Activated CD8-positive, alpha-beta memory T cell treated with anti-CD3 and anti-CD28 coated beads for 4 hours (primary cell): ENCODE measurements at regions not wholly inside any gene's neighbourhood (a gene's known extent, or its start where the extent isn't known, plus 50 kb on each side); places are given as distances from the start of the nearest gene placed in this dataset.
"Not testable (repeated sequence)": the region's sequence is repeated elsewhere in the genome, so short reads cannot be mapped to it uniquely, and the experiment has no call there.

Experiments
- DNase-seq, 2 donors: peaks; one replicate each; pipeline ENCODE4 v3.0.0-alpha.2; 2020; ENCODE audit warnings: low read depth in 2 of 2

DNA sequence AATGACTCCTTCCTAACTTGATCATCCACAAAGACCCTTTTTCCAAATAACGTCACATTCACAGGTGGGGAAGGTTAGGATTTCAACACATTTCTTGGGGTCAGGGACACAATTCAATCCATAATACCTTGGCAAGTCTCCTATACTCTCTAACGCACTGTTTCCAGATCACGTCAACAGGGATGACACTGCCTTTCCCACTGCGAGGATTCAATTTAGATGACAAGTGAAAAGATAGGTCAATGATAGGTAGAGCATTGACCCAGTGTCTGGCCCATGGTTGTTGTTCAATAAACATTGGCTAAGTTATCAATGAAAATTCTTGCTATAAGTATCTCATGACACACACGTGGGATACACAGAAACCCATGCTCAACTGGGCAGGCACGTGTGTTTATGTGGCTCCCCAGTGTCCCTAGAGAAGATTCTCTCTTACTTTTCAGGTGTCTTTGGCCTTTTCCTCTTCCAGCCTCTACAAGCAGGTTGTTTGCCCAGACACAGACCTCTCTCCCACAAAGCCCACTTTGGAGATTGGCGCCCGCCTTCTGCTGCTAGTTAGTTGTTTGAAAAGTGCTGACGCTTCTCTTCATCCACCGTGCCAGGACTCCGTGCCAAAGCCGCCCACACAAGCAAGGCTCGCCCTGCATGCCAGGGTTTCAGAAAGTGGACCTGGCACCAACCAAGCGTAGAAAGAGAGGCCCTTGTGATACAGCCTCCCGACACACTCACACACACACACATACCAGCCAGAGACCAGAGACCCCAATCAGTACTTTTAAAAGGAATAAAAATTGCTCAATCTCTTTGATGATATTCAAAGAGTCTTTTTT lies 594.5 kb downstream of the BNC2 start:
- no peak for DNase-seq

DNA sequence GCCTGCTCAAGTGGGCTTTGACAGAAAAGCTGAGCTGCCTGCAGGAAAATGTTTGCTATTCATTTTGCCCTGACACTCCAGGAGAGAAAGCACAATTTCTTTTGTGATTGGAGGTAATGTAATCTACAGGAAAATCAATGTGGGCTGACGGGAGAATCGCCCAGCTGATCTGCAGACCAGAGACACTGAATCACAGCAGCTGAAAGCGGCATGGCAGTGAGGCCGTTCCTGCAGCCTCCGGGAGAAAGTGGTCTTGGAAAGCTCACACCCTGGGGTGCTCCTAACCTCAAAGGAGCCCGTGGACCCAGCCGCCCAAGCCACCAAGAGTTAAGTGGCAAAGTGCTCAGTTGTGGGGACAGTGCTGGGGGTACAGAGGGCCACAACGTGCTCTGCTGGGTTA lies 593.6 kb downstream of the BNC2 start:
- no peak for DNase-seq

DNA sequence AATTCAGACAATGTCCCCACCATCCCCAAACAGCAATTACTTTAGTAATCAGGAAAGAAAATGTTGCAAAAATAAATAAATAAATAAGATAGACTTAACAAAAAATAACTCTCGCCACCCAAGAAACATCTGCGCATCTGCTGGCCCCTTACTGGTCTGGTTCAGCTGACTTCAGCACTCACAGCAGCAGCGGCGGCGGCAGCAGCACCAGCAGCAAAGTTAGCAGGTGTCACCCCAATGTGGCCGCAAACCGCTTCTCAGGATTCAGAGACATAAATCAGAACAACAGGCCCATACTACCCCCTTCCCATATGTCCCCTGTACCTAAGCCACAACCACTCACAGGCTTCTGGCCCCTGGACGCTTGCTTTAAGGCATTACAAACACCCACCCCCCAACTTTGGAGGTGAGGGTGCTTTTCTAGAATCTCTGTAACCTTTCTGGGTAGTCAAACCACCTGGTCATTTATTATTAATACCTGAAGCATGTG lies 593.0 kb downstream of the BNC2 start:
- DNase-seq: no peak

- DNase-seq: no peak
Observed at GRCh38 chr9:16278326-16278999, 592.0 kb downstream of the BNC2 start.

- no peak for DNase-seq
Observed at GRCh38 chr9:16281707-16282106, 588.8 kb downstream of the BNC2 start.

DNA sequence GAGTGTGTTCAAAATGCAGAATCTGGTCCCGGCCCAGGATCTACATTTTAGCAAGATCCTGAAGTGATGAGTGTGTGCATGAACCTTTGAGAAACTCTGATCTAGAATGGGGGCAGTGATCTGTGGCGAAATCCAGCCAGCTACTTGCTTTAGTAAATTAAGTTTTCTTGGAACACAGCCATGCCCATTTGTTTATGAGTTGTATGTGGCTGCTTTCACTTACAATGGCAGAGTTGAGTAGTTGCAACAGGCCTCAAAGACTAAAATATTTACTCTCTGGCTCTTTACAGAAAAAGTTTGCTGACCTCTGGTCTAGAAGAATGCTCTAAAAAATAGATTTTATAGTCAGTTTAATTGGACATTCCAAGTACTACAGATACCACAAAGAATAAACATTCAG lies 588.3 kb downstream of the BNC2 start:
- no peak for DNase-seq

DNA sequence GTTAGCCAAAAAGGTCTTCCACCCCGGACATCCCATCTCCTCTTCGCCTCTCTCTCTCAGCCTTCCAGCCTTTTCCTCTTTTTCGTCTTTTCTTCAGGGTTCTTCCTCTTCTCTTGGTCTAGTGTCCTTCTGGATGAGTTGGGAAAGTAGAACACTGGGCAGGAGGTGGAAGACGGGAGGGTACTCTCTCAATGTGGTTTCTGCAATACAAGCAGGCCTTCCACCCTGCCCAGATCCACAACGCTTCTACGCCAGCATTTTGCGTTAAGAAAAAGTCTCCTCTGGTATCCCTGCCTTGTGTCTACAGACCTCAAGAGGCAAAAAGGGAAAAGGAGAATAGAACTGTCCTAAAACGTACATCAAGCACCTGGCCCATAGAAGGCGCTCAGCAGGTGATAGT lies 587.8 kb downstream of the BNC2 start:
- no peak for DNase-seq

DNA sequence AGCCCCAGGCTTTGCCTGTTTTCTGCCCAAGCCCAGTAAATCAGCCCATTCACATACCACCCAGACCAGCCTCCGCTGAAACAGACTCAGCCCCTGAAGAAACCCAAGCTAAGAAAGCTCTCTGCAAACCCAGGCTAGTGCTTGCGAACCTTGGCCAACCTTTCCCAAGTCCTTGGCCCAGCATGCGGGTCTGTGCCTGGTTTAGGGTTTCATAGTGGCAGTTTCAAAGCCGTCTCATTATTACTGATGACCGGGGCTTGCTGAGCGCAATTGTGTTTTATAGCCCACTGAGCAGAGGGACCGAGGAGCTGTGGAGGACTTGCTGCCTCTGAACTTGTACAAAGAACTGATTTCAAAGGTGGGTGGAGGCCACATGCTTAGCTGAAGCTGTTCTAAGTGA lies 584.3 kb downstream of the BNC2 start:
- DNase-seq: no peak

DNA sequence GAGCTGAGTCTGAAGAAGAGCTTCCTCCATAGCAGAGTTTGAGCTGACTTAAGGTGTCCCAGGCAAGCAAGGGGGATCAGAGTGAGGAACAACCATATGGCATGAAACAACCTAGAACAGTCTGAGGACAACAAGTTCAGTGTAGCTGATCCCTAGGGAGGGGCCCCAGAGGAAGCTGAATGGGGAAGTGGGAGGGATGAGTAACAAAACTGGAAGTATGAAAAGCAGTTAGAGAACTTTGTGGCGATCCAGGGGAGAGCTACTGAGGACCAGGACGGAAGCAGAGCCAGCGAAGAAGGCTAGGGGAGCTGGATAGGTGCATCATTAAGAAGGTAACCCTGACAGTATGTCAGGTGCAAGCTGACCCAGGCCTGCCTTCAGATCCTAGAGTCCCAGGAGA lies 580.8 kb downstream of the BNC2 start:
- no peak for DNase-seq

- no peak for DNase-seq
Observed at GRCh38 chr9:16290169-16290568, 580.3 kb downstream of the BNC2 start.

GRCh38 chr9:16291921-16292320 lies 578.5 kb downstream of the BNC2 start:
- no peak for DNase-seq

- DNase-seq: no peak
Observed at GRCh38 chr9:16293610-16294009, 576.9 kb downstream of the BNC2 start.

GRCh38 chr9:16294133-16294770 lies 576.2 kb downstream of the BNC2 start:
- DNase-seq: no peak

- DNase-seq: not testable (repeated sequence)
Observed at GRCh38 chr9:16294940-16295339, 575.5 kb downstream of the BNC2 start.

DNA sequence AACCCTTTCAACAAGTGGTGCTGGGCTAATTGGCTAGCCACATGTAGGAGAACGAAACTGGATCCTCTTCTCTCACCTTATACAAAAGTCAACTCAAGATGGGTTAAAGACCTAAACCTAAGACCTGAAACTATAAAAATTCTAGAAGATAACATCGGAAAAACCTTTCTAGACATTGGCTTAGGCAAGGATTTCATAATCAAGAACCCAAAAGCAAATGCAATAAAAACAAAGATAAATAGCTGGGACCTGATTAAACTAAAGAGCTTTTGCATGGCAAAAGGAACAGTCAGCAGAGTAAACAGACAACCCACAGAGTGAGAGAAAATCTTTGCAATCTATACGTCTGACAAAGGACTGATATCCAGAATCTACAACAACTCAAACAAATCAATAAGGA lies 571.1 kb downstream of the BNC2 start:
- DNase-seq: not testable (repeated sequence)

DNA sequence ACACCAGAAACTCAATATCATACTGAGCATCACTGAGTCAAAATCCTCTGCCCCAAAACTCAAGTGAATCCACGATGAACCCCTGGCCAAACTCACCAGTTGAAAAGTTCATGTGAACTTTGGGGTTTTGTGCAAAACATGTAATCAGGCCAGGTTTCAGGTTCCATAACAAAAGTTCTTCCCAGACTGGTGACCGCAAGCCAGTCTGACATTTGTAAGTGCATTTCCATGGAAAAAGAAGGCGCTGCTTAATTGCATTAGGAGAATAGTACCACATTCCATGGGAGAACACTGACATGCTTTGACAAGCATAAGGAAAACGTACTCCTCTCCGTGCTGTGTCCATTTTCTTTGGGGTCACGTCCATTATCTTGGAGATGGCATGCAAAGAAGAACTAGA lies 567.0 kb downstream of the BNC2 start:
- no peak for DNase-seq

GRCh38 chr9:16304301-16304700 lies 566.2 kb downstream of the BNC2 start:
- no peak for DNase-seq

- no peak for DNase-seq
Observed at GRCh38 chr9:16306586-16306985, 563.9 kb downstream of the BNC2 start.

DNA sequence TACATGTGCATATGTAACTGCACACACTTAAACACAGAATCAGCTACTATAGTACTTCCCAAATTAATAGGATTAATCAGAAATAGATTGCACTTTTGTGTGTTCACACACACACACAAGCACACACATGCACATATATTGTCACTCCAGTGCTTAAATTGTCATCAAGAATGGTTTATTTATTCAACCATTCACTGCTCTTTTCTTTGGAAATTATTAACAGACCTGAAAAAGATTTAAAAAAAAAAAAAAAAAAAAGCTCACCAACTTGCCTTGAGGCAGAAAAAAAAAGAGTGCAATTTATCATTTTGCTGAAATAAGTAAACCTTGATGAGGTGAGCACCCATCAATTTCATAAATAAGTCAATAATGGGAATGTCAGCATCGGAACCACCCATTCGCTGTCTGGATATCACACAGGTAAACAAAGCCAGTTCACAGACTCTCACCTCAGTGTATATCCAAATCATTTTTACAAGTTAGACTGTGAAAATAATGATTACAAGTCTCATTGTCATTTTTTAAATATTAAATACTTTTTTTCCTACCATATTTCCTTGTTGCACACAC lies 562.8 kb downstream of the BNC2 start:
- DNase-seq: no peak

DNA sequence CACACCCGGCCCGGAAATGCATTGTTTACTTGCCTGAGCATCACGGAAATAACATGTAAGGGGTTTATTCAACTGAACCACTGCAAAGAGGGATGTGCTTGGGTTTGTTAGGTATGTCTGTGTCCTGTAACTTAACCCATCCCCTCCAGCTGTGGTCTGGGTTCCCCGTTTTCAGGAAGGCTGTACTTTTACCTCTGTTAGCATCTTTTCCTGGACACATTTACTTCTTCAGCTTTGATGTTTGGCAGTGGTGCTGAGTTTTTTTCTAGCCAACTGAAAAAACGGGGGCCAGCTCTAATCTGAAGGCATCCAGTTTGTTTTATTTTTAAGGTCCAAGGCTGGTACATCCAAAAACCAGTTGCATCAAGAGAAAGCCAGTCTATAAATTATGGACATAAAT lies 561.8 kb downstream of the BNC2 start:
- no peak for DNase-seq

DNA sequence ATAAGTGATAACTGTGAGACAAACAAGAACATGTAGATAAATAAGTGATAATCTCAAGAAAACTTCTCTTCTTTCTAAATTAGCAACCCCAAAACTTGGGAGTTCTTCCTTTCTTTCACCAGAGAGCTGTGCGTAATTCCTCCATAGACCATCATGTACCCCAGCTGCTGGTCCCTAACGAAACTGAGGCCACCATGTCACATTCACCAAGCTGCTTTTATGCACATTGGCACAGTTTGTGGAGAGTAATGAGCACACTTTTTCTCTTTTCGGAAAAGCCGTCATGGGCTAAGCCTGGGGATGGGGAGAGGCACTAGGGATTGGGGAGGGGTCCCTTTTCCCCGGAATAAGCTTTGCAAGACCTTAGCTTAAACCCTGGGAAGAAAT lies 561.4 kb downstream of the BNC2 start:
- no peak for DNase-seq

DNA sequence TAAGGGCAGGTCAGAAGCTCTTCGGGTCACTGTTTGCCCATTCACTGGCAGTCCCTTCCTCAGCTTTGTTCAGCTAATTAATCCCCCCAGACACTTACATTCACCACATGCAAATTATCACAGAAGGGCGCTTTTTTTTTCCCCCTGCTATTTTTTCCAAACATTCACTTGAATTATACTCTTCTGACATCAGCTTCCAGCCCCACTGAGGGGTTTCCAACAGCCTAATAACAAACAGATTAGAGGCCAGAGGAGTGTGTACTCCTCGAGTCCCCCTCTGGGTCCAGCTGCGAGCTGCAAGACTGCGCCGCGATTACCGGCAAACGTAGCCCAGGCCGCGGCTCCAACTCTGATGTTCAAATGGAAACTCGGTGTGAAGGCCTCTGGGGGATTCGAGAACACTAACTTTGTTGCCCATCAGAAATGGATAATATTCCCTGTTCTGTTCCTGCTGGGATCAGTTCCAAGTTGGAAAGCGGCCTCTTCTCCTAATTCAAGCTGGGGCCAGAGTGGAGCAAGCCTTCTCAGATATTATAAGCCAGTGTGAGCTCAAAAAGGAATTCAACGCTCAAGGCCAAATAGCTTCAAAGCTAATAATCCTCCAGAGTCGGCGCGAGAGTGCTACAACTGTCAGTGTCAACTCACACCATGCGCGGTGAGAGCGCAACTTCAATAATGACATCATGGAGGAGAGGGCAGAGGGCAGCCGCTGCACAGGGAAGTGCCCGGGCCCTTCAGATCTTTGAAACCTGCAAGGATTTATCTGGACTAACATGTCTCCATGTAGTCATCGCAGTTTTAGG lies 560.8 kb downstream of the BNC2 start:
- no peak for DNase-seq
